ENCODE measurements at regions not wholly inside any gene's neighbourhood (a gene's known extent, or its start where the extent isn't known, plus 50 kb on each side); places are given as distances from the start of the nearest gene placed in this dataset.
A peak's percentile ranks its signal among the peaks of the same experiment; 100 is the strongest.
"Not testable (repeated sequence)": the region's sequence is repeated elsewhere in the genome, so short reads cannot be mapped to it uniquely, and the experiment has no call there.

DNA sequence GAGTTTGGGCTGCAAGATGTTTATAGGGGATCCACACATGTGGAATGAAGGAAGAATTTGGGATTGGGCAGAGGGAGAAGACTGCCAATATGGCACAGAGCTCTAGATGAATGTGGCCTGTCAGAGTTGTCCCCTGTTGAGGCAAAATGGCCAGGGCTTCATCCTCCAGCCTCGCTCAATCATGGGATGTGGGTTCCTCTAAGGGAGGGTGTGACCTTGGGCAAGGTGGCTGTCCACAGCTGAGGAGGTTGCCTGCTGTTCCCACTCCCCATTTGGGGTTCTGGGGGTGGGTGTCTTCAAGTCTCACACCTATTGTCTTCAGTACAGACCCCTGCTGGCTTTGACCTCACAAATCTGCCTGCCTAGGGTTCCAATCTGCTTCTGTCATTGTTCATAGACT lies 121.6 kb upstream of the FAM204A start:
- DNase-seq, result no peak

DNA sequence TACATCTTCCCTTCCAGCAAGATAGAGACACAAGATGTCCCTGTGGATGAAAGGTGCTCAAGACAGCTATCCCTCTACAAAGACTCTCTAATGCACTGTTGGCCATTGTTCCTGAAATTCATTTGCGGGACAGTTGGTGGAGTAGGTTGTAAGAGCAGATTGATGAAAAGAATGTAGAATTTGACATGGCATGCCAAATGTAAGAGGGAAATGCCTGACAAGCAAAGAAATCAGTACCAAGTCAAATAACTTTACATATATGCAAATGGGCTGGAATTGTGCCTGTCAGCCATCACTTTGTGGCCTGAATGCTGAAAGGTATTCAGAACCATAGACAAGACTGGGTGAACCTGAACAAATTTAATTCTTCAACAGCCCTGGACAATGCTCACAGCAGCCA lies 120.3 kb upstream of the FAM204A start:
- no peak for DNase-seq

DNA sequence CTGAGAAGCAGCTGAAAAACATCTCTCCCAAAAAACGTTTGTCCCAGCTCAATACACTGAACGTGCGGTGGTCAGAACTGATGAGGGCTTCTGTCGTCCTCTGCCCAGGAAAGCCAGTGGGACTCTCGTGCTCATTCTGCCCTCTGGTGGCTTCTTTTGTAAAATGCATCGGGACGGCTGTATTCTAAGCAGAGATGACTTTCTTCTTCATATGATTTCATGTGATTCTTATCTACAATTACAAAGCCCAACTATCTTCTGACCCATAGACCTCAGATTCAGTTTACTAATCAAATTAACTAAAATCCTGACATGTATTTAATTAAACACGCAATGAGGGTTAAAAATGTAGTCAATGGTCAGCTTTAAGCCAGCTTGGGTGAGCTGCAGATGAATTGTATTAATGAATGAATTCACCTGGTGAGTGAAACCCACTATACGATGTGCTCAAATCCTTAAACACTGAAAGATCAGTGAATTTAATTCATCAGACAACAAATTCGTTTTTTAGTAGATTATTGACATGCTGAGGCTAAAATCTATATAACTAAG lies 117.6 kb upstream of the FAM204A start:
- peak; percentile 80 for DNase-seq

DNA sequence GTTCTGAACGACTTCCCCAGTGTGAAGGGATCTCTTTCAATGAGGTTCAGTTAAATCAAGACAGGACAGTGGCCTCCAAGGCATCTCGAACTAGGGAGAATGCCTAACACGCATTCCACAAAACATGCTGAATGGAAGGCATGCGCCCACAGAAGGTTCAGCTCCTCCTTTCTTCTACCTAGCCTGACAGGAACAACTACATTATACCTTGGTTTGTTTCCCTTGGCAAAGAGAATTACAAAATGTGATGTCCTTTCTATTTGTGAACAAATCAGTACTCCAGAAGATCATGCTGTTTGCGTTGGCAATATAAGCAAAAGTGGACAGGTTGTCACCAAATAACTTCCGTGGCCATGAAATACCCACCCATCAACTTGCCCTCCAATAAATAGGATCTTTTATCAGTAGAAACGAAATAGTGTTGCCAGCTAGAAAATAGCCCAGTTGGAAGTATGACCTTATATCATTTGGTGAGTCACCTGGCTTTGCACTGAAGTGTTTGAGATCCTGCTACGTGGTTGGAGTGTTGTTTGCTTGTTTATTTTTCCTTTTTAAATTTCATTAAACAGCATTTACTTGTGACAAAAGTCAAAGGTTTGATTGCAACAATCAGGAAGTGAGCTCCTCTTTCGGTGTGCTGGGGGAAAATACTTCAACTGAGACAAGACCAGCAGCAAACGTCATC lies 117.0 kb upstream of the FAM204A start:
- DNase-seq, result no peak

DNA sequence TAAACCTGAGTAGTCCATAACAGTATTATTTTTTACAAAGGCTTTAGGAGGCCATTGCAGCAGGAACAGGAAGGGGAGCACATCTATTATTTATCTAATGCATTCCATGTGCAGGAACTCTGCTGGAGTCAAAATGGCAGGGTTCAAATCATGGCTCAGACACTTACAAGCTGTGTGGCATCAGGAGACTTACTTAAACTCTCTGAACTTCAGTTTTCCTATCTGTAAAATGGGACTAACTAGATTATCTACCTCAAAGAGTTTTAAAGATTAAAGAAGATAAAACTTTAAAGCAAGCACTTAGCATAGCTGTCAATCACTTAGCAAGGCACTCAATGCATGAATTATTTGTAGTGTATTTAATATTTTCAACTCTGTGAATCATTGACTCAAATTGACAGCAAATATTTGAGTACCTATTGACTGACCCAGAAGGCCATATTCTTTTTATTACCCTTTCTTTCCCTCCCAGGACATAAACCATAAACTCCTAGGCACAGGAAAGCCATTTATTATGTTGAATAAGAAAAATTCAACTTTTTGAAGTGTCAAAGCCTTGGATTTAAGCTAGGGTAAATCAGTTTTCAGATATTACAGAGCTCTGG lies 115.8 kb upstream of the FAM204A start:
- no peak for DNase-seq

DNA sequence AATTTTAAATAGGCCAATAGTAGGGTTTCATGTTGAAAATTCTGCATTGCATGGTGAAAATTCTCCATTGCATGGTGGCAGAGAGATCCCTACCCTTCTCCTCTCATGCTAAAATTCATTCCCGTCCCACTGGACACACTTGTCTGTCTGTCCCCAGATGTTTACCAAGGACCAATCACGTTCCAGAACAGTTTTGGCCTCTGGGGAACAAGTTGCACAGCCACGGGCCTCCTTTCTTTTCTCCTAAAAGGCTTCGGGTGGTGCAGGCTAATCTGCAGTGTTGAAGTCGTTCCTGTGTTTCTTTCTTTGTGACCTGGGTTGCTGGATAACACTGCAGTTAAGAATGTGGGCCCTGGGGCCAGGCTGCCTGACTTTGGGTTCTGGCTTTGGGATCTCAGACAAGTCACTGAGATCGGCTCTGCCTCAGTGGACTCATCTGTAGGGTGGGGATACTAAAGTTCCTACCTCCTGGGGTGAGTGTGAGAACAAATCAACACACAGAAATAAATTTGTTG lies 113.1 kb upstream of the FAM204A start:
- DNase-seq, result no peak

DNA sequence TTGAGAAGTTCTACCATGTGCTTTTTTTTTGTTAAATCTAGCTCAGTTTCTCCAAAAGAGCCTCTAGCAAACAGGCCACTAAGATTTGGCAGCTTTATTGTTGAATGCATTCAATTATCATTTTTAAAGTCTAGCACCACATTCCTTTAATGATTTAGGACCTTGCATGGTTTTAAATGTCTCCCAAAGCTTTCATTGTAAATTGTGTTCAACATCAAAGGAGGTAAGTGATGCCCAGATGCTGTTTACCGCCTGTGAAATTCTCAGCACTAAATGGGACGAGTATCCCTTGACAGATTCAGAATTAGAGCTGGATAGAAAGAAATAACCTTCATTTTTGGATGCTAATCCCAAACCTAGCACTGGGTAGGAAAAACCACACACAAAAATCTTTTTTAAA lies 112.1 kb upstream of the FAM204A start:
- no peak for DNase-seq

DNA sequence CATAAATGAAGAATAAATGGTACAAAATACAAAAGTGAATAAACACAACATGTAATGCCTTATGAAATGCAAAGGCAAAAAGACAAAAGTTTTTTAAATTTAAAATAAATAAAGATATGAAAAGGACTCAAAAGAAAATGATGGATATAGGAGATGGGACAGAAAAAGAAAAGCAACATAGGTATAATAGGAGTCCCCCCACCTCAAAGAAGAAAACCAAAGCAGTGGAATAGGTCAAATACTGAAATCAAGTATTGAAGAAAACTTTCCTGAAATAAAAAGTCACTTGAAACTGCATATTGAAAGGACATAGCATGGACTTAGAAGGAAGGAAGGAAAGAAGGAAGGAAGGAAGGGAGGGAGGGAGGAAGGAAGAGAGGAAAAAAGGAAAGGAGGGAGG lies 110.0 kb upstream of the FAM204A start:
- DNase-seq, result no peak

DNA sequence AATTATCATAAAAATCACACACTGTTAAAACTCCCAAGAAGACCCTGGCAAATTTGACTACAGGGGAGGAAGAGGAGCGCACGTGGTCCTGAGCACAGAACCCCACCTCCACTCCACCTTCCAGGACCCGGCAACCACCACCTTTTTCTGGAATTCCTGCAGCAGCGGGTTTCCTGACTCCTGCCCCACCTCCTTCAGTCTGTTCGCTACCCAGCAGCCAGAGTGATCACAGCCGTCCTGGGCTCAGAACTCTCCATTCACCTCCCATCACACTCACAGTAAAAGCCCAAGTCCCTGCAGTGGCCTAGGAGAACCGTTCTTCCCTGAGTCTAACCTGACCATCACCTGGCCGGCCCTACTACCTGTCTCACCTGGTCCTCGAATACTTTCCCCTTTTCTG lies 107.4 kb upstream of the FAM204A start:
- no peak for DNase-seq

DNA sequence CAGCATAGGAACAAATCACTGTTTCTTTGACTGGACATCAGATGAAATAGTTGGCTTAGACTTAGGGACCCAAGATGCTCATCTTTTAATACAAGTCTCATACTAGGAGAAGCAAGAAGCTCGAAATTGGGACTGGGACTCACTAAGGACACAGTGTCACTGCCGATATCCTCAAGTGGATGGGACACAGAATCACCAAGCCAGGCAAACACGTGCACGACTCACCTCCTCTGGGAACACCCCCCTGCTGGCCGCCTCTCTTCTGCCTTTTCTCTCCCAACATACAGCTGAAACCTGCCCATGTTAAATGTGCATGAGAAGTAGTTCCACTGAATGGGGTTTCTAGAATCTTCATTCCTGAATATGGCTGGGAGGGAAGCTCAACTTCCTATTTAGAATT lies 106.6 kb upstream of the FAM204A start:
- DNase-seq, result no peak

DNA sequence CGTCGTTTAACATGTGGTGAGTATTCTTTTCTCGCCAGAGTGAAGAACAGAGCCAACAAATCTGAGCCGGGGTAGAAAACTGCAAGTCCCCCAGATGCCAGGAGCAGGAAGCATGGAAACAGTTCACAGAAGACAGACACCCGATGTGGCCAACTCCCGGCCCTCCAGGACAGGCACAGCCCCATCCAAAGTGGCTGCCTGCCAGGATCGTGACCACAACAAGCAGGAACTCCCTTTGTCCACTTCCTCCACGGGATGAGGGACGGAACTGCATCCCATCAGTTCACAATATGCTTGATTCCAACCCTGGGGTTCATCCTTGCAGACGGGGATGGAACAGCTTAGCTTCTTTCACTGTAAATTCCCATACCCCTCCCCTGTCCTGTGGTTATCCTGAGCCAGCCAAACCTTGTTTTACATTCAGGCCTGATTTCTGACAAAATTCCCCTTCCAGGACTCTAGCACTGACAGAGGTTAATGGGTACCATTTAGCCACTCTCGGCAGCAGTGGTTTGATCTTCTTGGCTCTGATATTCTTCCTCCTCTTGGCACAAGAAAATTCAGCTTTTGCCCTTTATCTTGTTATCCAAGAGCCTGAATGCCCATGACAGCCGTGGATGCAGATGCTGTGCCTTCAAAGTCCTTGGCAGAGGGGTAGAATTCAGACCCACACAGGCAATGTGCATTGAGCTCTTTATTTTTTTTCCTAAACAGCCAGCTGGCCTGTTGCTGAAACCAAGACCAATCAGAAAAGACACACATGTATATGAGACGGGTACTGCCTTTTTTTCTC lies 105.5 kb upstream of the FAM204A start:
- peak; percentile 7 for DNase-seq

DNA sequence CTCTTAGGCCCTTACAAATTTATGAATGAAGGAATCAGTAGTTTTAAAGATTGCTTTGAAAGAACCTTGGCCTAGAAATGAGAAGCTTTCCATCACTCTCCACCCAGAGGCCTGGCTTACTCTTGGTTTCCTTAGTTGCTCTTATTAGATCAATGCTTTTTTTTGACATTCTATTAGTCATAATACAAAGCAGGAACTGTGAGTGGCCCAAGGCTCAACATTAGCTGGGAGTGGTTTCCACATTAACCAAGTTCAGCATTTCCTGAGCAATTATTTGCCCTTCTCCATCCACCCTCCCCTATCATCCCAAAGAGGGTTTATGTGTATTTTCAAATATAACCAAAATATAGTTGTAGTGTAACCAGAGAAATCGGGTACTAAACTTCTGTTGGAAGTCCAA lies 103.4 kb upstream of the FAM204A start:
- DNase-seq, result no peak

DNA sequence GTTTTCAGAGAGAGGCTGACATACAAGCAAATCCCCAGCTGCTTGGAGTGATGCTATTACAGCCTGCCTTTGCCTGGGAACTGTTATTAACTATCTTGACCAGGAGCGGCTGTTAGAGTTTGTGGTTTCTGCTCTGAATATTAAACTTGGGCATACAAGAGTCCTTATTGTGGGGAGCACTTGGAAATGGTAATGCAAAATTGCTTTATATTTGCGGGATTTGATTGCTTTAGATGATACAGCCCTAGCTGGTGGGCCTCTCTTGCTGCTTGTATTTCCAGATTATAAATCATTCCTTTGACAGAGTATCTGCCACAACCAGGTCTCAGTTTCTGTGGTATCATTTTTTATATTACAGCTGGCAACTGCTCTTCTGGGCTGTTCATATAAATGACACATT lies 101.9 kb upstream of the FAM204A start:
- DNase-seq, result no peak

DNA sequence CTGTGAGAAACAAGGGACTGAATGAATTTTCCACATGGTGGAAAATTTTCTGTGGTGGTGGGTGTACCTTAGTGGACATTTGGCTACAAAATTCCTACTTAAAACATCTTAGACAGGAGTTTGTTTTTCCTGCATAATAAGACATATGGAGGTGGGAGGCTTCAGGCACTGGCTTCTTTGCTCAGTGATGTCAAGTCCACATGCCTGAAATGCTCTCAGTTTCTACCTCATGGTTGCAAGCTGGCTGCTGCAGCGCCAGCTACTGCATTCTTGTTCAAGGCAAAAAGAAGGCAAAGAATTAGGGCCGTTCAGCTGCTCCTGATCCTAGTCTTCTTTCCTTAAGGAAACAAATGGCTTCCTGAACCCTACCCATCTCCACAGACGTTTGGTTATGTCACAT lies 99.9 kb upstream of the FAM204A start:
- DNase-seq, result no peak

DNA sequence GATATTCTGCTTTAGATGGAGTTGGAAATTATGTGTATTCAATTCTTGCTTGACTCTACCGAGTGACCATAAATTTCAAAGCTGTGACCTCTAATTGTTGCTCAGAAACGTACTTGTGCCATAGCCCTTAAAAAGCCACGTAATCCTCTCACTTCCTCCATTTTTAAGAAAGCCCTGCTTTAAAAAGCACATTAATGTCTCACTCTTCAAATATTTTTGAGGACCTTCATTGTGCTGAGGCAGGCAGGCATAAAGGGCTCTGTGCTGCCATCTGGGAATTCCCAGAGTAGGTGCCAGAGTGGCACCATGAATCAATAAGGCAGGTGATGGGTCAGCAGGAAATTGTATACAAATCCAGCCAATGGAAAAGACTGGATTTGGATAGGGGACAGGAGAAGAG lies 97.7 kb upstream of the FAM204A start:
- no peak for DNase-seq

DNA sequence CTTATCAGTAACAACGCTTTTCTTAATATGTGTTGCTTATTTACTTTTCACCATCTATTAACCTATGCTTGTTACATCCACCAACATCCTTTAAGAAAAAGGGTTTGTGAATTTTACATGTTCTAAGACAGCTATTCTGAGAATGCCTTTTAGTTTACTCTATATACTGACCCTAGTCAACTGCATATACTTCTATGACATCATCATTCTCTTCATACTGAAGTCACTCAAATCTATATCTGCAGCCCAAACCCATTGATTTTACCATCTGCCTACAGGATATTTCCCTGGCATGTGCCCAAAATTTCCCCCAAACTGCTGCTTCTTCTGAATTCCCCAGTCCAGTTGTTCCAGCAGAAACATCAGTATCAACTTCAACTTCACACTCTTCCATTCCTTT lies 94.6 kb upstream of the FAM204A start:
- DNase-seq, result no peak

DNA sequence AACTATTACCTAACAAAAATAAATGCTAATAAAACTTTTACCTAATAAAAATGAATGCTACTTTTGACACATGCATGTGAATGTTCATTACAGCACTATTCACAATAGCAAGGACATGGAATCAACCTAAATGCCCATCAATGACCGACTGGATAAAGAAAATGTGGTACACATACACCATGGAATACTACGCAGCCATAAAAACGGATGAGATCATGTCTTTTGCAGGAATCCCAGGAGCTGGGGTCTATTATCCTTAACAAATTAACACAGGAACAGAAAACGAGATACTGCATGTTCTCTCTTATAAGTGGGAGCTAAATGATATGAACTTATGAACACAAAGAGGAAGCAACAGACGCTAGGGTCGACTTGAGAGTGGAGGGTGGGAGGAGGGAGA lies 88.1 kb upstream of the FAM204A start:
- no peak for DNase-seq

DNA sequence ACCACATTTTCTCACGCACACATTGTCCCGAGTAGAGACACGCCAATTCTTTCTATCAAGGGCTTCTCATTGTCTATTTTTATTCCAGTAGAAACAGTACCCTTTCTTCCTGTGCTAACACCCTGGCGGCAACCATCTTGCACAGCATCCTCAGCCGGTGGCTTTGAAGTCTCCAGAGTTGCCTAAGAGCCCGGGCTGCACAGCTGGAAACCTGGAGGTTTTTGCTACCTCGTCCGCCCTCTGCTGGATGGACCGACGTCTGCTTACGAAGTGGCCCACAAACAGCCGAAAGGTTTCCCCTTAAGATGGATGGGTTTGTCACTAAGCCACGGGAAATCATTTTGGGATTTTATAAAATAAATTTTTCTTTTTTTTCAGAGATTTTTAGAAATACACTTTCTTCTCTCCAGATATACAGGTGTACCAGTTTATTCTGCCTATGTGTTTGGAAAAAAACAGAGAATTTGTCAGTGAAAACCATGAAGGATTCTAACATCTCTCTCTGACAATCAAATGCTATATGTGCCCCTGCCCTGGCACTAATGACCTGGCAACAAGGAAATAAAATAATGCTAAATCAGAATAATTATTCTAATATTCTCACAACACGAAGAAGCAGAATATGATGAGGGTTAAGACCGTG lies 81.8 kb upstream of the FAM204A start:
- peak; percentile 49 for DNase-seq

DNA sequence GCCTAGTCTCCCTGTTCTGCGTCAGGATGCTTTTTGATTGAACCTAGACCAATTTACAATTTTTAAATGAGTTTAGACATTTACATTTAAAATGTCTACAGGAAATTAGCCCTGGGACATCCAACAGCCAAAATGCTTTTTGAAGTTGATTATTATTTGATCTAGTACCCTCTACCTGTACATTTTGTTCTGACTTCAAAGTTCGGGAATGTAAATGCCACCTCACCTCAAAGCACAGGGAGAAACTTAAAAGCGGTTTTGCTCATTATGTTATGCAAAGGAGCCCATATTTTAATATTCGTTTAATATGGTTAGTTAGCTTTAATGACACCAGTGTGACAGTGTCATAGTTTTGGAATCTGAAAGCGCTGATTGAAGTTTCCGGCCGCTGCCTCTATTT lies 80.1 kb upstream of the FAM204A start:
- no peak for DNase-seq

DNA sequence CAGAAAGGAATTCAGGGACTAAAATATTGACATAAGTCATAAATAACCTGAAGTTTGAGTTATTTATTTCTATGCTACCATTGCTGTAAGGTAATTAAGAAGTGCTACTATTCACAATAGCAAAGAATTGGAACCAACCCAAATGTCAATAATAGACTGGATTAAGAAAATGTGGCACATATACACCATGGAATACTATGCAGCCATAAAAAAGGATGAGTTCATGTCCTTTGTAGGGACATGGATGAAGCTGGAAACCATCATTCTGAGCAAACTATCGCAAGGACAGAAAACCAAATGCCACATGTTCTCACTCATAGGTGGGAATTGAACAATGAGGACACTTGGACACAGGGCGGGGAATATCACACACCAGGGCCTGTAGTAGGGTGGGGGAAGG lies 77.9 kb upstream of the FAM204A start:
- not testable (repeated sequence) for DNase-seq

DNA sequence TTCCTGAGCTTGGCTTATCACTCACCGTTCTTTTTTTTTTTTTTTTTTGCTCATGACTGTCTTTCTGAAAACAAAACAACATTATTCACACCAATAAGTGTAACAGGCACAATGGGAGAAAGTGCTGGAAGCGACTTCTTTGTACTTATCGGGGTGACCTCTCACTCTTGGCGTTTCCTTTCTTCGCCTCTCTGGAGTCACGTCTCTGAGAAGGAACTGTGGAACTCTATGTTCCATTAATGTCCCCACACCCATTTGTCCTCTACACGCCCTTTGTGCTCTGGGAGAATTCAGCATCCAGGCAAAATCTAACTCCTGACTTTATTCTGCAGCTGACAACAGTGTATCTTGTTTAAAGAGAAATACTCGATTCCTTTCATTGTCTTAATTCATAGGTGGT lies 70.8 kb upstream of the FAM204A start:
- DNase-seq, result no peak

DNA sequence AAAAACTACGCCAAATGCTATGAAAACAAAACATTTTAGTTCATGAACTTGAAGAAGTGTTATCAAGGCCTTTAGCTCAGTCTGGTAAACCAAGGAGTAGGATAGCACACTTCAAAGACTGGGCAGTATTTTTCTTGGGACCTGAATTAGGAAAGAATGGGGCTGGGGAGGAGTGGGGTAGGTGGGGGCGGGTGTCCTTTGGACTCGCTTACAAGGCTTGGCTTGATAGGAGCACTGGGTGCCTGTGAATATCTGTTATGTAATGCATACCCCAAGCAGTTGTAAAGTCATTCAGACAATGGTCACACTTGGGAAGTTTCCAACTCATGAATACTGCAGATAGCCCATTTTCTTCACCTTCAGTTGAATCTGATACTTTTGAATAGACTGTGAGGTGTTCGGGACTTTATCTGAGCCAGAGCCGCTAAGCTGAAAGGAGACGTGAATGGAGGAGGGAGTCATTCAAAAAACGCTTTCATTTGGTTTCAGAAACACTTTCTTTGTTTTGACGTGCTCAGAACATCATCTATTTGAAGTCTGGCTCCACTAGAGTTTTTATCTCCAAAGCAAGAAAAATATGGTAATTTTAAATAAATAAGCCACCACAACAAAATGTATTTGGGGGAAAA lies 70.1 kb upstream of the FAM204A start:
- DNase-seq, result no peak

DNA sequence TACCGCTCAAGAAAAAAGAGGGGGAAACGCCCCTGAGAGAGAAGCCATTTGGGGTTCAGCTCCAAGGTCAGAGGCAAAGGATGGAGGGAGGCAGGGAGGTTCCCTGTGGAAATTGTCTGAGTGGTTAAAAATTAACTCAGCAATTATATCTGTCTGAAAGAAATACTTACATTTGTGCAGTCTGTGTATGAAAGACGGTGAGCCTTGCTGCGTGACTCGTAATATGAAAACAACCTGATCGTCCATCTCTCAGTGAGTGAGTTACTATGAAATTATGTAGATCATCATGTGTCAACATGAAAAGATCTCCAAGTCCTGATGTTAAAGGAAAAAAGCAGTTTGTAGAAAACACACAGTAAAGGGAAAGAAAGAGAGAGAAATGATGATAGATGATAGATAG lies 67.2 kb upstream of the FAM204A start:
- no peak for DNase-seq
